ENCODE measurements at regions not wholly inside any gene's neighbourhood (a gene's known extent, or its start where the extent isn't known, plus 50 kb on each side); places are given as distances from the start of the nearest gene placed in this dataset.
A peak's percentile ranks its signal among the peaks of the same experiment; 100 is the strongest.

GRCh38 chr4:28686618-28687017 is 1826.0 kb downstream of the STIM2 start:
- Histone ChIP-seq H3K36me3 (ENCODE audit: control insufficient read depth, insufficient read depth, low read length) (no peaks in the 10 kb centered on the region), H3K4me3 (ENCODE audit: low read depth in 2 of 2, low read length in 2 of 2) (no peak overlapping the region), H3K27me3 (ENCODE audit: control insufficient read depth, insufficient read depth, low read length) (no peaks in the 10 kb centered on the region), H3K4me1 (ENCODE audit: control insufficient read depth, insufficient read depth, low read length) (no peaks in the 10 kb centered on the region), H3K27ac (ENCODE audit: low read length) (no peak overlapping the region), H3K9me3 (ENCODE audit: control insufficient read depth, insufficient read depth, low read depth, low read length) (no peaks in the 10 kb centered on the region)
- ATAC-seq (no peak), DNase-seq (ENCODE audit: low read depth, low spot score) (peak; percentile 2)
- no TSS peak for BruUV-seq (replicated peaks)
- POLR2A ChIA-PET = interaction anchor here (1.2 kb wide), 1 partner anchor 31 kb away, joined by 3 read pairs; no protein-coding TSS in a partner anchor
- TF ChIP-seq CTCF (IDR thresholded peaks at IDR 0.05) = peak; percentile 35
- TF ChIP-seq, protein P1, sequence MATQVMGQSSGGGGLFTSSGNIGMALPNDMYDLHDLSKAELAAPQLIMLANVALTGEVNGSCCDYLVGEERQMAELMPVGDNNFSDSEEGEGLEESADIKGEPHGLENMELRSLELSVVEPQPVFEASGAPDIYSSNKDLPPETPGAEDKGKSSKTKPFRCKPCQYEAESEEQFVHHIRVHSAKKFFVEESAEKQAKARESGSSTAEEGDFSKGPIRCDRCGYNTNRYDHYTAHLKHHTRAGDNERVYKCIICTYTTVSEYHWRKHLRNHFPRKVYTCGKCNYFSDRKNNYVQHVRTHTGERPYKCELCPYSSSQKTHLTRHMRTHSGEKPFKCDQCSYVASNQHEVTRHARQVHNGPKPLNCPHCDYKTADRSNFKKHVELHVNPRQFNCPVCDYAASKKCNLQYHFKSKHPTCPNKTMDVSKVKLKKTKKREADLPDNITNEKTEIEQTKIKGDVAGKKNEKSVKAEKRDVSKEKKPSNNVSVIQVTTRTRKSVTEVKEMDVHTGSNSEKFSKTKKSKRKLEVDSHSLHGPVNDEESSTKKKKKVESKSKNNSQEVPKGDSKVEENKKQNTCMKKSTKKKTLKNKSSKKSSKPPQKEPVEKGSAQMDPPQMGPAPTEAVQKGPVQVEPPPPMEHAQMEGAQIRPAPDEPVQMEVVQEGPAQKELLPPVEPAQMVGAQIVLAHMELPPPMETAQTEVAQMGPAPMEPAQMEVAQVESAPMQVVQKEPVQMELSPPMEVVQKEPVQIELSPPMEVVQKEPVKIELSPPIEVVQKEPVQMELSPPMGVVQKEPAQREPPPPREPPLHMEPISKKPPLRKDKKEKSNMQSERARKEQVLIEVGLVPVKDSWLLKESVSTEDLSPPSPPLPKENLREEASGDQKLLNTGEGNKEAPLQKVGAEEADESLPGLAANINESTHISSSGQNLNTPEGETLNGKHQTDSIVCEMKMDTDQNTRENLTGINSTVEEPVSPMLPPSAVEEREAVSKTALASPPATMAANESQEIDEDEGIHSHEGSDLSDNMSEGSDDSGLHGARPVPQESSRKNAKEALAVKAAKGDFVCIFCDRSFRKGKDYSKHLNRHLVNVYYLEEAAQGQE (IDR thresholded peaks at IDR 0.05; ENCODE audit: insufficient read depth in 1 of 2, low read depth in 2 of 2, low read length in 1 of 2) = no peak
- CTCF ChIA-PET = no interaction called here
- in situ Hi-C loops (cut with HindIII; ENCODE audit: low pct_unique_long_range_greater_than_20kb, low sequenced_read_pairs) = no loop called here
- intact Hi-C loops (cut with micrococcal nuclease; ENCODE audit: unreplicated experiment) = no loop called here

GRCh38 chr4:28690890-28691289 is 1830.2 kb downstream of the STIM2 start:
- POLR2A ChIA-PET = no interaction called here
- TF ChIP-seq, protein P1 (IDR thresholded peaks at IDR 0.05; ENCODE audit: insufficient read depth in 1 of 2, low read depth in 2 of 2, low read length in 1 of 2) = no peak
- TF ChIP-seq POLR2AphosphoS5 (IDR thresholded peaks at IDR 0.05; ENCODE audit: low read depth, low read length) (no peak), CTCF (IDR thresholded peaks at IDR 0.05) (no peak), SIN3A (IDR thresholded peaks at IDR 0.05; ENCODE audit: borderline replicate concordance, insufficient read depth, low read depth, low read length) (no peak), TCF7L2 (IDR thresholded peaks at IDR 0.05; ENCODE audit: low read depth, low read length) (no peak)
- no peak for DNase-seq (ENCODE audit: low read depth, low spot score)

More at GRCh38 chr4:28690890-28691289, 1830.2 kb downstream of the STIM2 start:
- Histone ChIP-seq H3K9me3 (ENCODE audit: control insufficient read depth, insufficient read depth, low read depth, low read length) (no peaks in the 10 kb centered on the region), H3K4me3 (ENCODE audit: low read depth in 2 of 2, low read length in 2 of 2) (no peak overlapping the region), H3K4me1 (ENCODE audit: control insufficient read depth, insufficient read depth, low read length) (no peaks in the 10 kb centered on the region), H3K27ac (ENCODE audit: low read length) (no peak overlapping the region), H3K27me3 (ENCODE audit: control insufficient read depth, insufficient read depth, low read length) (no peaks in the 10 kb centered on the region), H3K36me3 (ENCODE audit: control insufficient read depth, insufficient read depth, low read length) (no peaks in the 10 kb centered on the region)
- intact Hi-C loops (cut with micrococcal nuclease; ENCODE audit: unreplicated experiment) = no loop called here
- no peak for ATAC-seq
- no TSS peak for BruUV-seq (replicated peaks)
- CTCF ChIA-PET = no interaction called here
- in situ Hi-C loops (cut with HindIII; ENCODE audit: low pct_unique_long_range_greater_than_20kb, low sequenced_read_pairs) = no loop called here

Data from Panc1 (cell line).